Loucy (cell line): ENCODE measurements at regions not wholly inside any gene's neighbourhood (a gene's known extent, or its start where the extent isn't known, plus 50 kb on each side); places are given as distances from the start of the nearest gene placed in this dataset.

Experiments
- EZH2phosphoT487 ChIP-seq: fragments of 200-600 bp; IDR thresholded peaks from 2 replicates; pipeline ENCODE4 v1.6.1; 2018; ENCODE audit warnings: antibody characterized with exemption, mild to moderate bottlenecking, moderate library complexity, borderline replicate concordance
- TF ChIP-seq, protein P1 (sequence below): fragments of 200-600 bp; sonication (generic); conservative IDR thresholded peaks from 2 replicates; pipeline ENCODE4 v1.5.1; 2014; ENCODE audit warnings: mild to moderate bottlenecking, antibody characterized with exemption, low read length

DNA sequence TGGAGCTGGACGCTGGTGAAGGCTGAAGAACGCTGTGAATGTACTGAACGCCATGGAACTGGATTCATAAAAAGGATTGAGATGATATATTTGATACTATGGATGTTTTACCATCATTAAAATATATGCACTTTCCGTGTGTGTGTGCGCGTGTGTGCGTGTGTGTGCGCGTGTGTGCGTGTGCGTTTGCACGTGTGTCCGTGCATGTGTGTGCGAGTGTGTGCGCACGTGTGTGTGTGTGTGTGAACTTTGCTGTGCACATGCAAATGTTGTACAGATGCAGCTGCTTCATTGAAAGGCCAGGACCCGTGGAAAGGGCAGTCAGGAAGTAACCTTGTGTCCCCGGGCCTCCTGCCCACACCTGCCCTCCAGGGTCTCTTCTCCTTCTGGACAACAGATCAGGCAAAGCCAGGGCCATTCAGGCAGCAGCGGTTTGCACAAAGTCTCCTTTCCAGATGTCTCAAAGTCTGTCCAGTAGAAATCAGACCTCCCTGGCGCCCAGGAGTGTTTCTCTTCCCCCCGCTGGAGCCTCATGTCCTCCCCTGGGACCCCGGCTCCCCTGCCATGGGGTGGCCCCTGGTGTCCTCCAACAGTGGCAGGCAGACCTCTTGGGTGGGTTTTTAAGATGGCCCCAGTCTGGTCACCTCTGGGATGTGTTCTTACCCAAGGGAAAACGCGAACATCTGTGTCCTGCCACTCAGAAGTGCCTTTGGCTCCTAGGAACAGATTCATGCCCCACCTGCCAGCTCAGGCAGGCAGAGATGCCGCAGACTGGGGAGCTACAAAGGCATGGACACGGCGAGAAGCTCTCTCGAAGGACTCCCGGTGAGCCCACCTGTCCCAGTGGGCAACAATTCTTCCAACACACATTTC lies 86.1 kb upstream of the GPC1 start:
- TF ChIP-seq, protein P1, sequence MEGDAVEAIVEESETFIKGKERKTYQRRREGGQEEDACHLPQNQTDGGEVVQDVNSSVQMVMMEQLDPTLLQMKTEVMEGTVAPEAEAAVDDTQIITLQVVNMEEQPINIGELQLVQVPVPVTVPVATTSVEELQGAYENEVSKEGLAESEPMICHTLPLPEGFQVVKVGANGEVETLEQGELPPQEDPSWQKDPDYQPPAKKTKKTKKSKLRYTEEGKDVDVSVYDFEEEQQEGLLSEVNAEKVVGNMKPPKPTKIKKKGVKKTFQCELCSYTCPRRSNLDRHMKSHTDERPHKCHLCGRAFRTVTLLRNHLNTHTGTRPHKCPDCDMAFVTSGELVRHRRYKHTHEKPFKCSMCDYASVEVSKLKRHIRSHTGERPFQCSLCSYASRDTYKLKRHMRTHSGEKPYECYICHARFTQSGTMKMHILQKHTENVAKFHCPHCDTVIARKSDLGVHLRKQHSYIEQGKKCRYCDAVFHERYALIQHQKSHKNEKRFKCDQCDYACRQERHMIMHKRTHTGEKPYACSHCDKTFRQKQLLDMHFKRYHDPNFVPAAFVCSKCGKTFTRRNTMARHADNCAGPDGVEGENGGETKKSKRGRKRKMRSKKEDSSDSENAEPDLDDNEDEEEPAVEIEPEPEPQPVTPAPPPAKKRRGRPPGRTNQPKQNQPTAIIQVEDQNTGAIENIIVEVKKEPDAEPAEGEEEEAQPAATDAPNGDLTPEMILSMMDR, result no peak
- TF ChIP-seq EZH2phosphoT487, result no peak
